Astrocyte (in vitro differentiated cells and primary cell): ENCODE measurements at regions not wholly inside any gene's neighbourhood (a gene's known extent, or its start where the extent isn't known, plus 50 kb on each side); places are given as distances from the start of the nearest gene placed in this dataset.

Experiments
- CTCF ChIP-seq: IDR thresholded peaks from 2 replicates; pipeline ENCODE4 v1.5.1; 2011; ENCODE audit warnings: low read depth, mild to moderate bottlenecking, inconsistent platforms, low read length, moderate library complexity; ENCODE audit not compliant: insufficient read depth
- EZH2 ChIP-seq: IDR thresholded peaks from 2 replicates; pipeline ENCODE4 v1.6.1; 2012; ENCODE audit warnings: mild to moderate bottlenecking, low read length, inconsistent platforms; ENCODE audit not compliant: insufficient read depth

- no peak for TF ChIP-seq CTCF
- TF ChIP-seq EZH2 = no peak
Observed at GRCh38 chr6:26185004-26185403, 97.8 kb downstream of the HFE start.
